ENCODE measurements at regions not wholly inside any gene's neighbourhood (a gene's known extent, or its start where the extent isn't known, plus 50 kb on each side); places are given as distances from the start of the nearest gene placed in this dataset.

DNA sequence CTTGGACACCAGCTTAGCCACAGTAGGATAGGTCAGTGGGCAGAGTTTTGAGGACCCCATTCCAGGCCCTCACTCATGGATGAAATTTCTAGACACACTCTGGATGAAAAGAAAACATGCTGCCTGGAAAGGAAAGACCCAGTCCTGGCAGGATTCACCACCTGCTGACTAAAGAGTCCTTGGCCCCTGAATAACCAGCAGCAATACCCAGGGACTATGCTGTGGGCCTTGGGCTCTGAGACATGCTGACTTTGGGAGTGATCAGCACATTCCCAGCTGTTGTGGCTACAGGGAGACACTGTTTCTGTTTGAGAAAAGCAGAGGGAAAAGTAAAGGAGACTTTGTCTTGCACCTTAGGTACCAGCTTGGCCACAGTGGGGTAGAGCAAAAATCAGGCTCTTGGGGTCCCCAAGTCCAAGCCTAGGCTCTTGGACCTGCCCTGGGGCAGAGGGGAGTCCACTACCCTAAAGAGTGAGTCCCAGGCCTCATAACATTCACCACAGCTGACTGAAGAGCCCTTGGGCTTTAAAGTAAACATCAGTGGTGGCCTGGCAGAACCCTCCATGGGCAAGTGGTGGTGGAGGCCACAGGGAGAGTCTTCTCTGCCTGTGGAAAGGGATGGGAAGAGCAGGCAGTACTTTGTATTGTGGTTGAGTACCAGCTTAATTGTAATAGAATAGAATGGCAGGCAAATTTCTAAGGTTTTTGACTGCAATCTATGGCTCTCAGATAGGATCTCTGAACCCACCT, 516.8 kb downstream of the BCKDHB start:
- no peak overlapping the region for H3K4me3 ChIP-seq (ENCODE audit: low read depth, low read length)
- in situ Hi-C loops (cut with HindIII; ENCODE audit: low sequenced_read_pairs) = no loop called here
- no peak for DNase-seq (ENCODE audit: low read depth, low spot score)
- TF ChIP-seq, protein P1, sequence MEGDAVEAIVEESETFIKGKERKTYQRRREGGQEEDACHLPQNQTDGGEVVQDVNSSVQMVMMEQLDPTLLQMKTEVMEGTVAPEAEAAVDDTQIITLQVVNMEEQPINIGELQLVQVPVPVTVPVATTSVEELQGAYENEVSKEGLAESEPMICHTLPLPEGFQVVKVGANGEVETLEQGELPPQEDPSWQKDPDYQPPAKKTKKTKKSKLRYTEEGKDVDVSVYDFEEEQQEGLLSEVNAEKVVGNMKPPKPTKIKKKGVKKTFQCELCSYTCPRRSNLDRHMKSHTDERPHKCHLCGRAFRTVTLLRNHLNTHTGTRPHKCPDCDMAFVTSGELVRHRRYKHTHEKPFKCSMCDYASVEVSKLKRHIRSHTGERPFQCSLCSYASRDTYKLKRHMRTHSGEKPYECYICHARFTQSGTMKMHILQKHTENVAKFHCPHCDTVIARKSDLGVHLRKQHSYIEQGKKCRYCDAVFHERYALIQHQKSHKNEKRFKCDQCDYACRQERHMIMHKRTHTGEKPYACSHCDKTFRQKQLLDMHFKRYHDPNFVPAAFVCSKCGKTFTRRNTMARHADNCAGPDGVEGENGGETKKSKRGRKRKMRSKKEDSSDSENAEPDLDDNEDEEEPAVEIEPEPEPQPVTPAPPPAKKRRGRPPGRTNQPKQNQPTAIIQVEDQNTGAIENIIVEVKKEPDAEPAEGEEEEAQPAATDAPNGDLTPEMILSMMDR (IDR thresholded peaks at IDR 0.05; ENCODE audit: low read depth, low read length) = no peak

- TF ChIP-seq, protein P1 (IDR thresholded peaks at IDR 0.05; ENCODE audit: low read depth, low read length) = no peak
- DNase-seq (ENCODE audit: low read depth, low spot score) = no peak
- in situ Hi-C loops (cut with HindIII; ENCODE audit: low sequenced_read_pairs) = no loop called here
- no peak overlapping the region for H3K4me3 ChIP-seq (ENCODE audit: low read depth, low read length)
Measured at GRCh38 chr6:80622641-80623040, 516.2 kb downstream of the BCKDHB start.

DNA sequence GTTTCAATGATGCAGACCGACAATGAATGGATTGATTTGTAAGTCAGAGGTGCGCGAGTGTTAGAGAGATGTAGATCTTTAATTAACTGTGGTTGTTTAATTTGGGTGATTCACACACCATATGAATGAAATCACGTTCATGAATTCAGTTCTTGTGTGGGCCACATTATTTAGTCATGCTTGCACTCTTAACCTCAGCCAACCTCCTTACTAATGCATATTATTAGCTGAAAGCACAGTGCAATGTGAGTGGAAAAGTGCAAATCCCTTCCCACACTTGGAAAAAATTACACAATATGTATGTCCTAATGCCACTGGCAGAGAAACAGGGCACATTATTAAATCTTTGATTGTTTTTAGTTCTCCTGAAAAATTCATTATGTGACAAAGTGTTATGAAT, 512.5 kb downstream of the BCKDHB start:
- H3K4me3 ChIP-seq (ENCODE audit: low read depth, low read length) = no peak overlapping the region
- in situ Hi-C loops (cut with HindIII; ENCODE audit: low sequenced_read_pairs) = no loop called here
- TF ChIP-seq, protein P1 (IDR thresholded peaks at IDR 0.05; ENCODE audit: low read depth, low read length) = no peak
- peak; percentile 32 for DNase-seq (ENCODE audit: low read depth, low spot score)

- TF ChIP-seq, protein P1 (IDR thresholded peaks at IDR 0.05; ENCODE audit: low read depth, low read length) = no peak
- in situ Hi-C loops (cut with HindIII; ENCODE audit: low sequenced_read_pairs) = no loop called here
- DNase-seq (ENCODE audit: low read depth, low spot score) = peak; percentile 31
- no peak overlapping the region for H3K4me3 ChIP-seq (ENCODE audit: low read depth, low read length)
Measured at GRCh38 chr6:80610846-80611245, 504.4 kb downstream of the BCKDHB start.

- H3K4me3 ChIP-seq (ENCODE audit: low read depth, low read length) = no peak overlapping the region
- in situ Hi-C loops (cut with HindIII; ENCODE audit: low sequenced_read_pairs) = no loop called here
- peak; percentile 46 for DNase-seq (ENCODE audit: low read depth, low spot score)
- TF ChIP-seq, protein P1 (IDR thresholded peaks at IDR 0.05; ENCODE audit: low read depth, low read length) = no peak
Measured at GRCh38 chr6:80608881-80609280, 502.4 kb downstream of the BCKDHB start.

- no peak overlapping the region for H3K4me3 ChIP-seq (ENCODE audit: low read depth, low read length)
- TF ChIP-seq, protein P1 (IDR thresholded peaks at IDR 0.05; ENCODE audit: low read depth, low read length) = no peak
- DNase-seq (ENCODE audit: low read depth, low spot score) = peak; percentile 93
- in situ Hi-C loops (cut with HindIII; ENCODE audit: low sequenced_read_pairs) = no loop called here
Measured at GRCh38 chr6:80607811-80608391, 501.4 kb downstream of the BCKDHB start.
